GM12892 (cell line): ENCODE measurements at regions not wholly inside any gene's neighbourhood (a gene's known extent, or its start where the extent isn't known, plus 50 kb on each side); places are given as distances from the start of the nearest gene placed in this dataset.

Source experiments
- POLR2A ChIP-seq: IDR thresholded peaks from 2 replicates; pipeline ENCODE4 v1.6.1; 2011; ENCODE audit warnings: low read depth, low read length, control low read depth
- POLR2AphosphoS5 ChIP-seq: IDR thresholded peaks from 2 replicates; pipeline ENCODE4 v1.6.1; 2011; ENCODE audit warnings: low read depth, low read length, control low read depth
- TAF1 ChIP-seq: IDR thresholded peaks from 2 replicates; pipeline ENCODE4 v1.6.1; 2011; ENCODE audit warnings: low read depth, mild to moderate bottlenecking, control low read depth, low read length, borderline replicate concordance

- TF ChIP-seq POLR2AphosphoS5, result no peak
- TF ChIP-seq POLR2A, result no peak
- no peak for TF ChIP-seq TAF1
Measured at GRCh38 chr9:79140751-79141150, 431.0 kb upstream of the TLE4 start.
